BLaER1 (cell line): ENCODE measurements at regions not wholly inside any gene's neighbourhood (a gene's known extent, or its start where the extent isn't known, plus 50 kb on each side); places are given as distances from the start of the nearest gene placed in this dataset.
"Not testable (repeated sequence)": the region's sequence is repeated elsewhere in the genome, so short reads cannot be mapped to it uniquely, and the experiment has no call there.

ENCODE experiments used
- H3K27ac ChIP-seq: shearing (Covaris generic); formaldehyde crosslinking; 2 replicates; pipeline ENCODE4 v1.8.1; 2022
- H3K27me3 ChIP-seq: shearing (Covaris generic); formaldehyde crosslinking; 2 replicates; pipeline ENCODE4 v1.8.1; 2022
- H3K36me3 ChIP-seq: shearing (Covaris generic); formaldehyde crosslinking; 2 replicates; pipeline ENCODE4 v1.8.1; 2022
- H3K4me1 ChIP-seq: shearing (Covaris generic); formaldehyde crosslinking; 2 replicates; pipeline ENCODE4 v1.8.1; 2022
- H3K4me2 ChIP-seq: shearing (Covaris generic); formaldehyde crosslinking; 2 replicates; pipeline ENCODE4 v1.8.1; 2022
- H3K4me3 ChIP-seq: shearing (Covaris generic); formaldehyde crosslinking; 2 replicates; pipeline ENCODE4 v1.8.1; 2022
- H3K9ac ChIP-seq: shearing (Covaris generic); formaldehyde crosslinking; 2 replicates; pipeline ENCODE4 v1.8.1; 2022
- H3K9me3 ChIP-seq: shearing (Covaris generic); formaldehyde crosslinking; 2 replicates; pipeline ENCODE4 v1.8.1; 2022
- H4K20me1 ChIP-seq: shearing (Covaris generic); formaldehyde crosslinking; 2 replicates; pipeline ENCODE4 v1.8.1; 2022
- Cebpa-rat ChIP-seq: shearing (Covaris generic); IDR thresholded peaks from 2 replicates; pipeline ENCODE4 v1.8.1; 2022

- Histone ChIP-seq H4K20me1 (no peaks in the 10 kb centered on the region), H3K27me3 (no peaks in the 10 kb centered on the region), H3K9me3 (peaks cover 7% of the 10 kb centered on the region; the same call in 1 of the 2 replicates), H3K4me2 (peak overlapping the region; percentile 67), H3K9ac (peak overlapping the region; percentile 15; the same call in 1 of the 2 replicates), H3K4me3 (no peak overlapping the region), H3K4me1 (peaks cover 26% of the 10 kb centered on the region), H3K36me3 (no peaks in the 10 kb centered on the region), H3K27ac (no peak overlapping the region; the same call in 1 of the 2 replicates)
- no peak for TF ChIP-seq Cebpa-rat
These were observed 57.5 kb upstream of the SORCS2 start for GRCh38 chr4:7134737-7135388.

- not testable (repeated sequence) for H3K4me3 ChIP-seq, H3K36me3 ChIP-seq, H4K20me1 ChIP-seq, H3K27me3 ChIP-seq, H3K9me3 ChIP-seq, H3K27ac ChIP-seq
- Histone ChIP-seq H3K4me1 (peaks cover 34% of the 10 kb centered on the region), H3K4me2 (peak overlapping the region; percentile 67), H3K9ac (peak overlapping the region; percentile 15; the same call in 1 of the 2 replicates)
These were observed 58.3 kb upstream of the SORCS2 start for GRCh38 chr4:7133818-7134650.

DNA sequence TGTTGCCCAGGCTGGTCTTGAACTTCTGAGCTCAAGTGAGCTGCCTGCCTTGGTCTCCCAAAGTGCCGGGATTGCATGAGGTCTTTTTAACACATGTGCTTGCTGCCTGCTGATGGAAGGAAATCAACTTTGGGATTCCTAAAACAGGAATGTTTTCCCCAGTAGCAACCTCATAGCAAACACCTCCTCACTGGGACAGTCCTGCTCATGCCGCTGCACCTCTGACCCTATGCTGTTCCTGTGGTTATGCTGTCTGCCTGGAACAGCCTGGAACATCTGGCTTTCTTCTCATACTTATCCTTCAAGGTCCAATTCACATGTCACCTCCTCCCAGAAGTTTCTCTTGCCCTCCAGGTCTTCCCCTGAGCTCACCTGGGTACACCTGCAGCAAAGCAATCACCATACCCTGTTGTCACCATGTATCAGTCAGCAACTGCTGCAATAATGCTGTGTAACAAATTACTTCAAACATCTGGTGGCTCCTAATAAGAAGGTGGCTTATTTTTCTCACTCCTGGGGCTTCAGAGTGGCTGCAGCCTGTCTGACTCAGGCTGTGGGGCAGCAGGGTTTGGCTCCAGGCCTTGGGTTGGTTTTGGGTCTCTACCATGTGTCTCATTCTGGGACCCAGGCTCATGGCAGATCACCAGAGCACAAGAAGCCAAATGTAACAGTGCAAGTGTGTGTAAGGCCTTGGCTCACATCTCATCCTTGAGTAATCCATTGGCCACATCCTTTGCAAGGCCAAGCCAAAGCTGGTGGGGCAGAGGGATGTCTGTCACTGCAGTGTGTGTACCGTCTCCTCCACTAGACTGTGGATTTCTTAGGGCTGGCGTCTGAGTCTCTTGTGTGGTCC, 59.4 kb upstream of the SORCS2 start:
- no peak overlapping the region for H3K4me3 ChIP-seq
- no peak for TF ChIP-seq Cebpa-rat

DNA sequence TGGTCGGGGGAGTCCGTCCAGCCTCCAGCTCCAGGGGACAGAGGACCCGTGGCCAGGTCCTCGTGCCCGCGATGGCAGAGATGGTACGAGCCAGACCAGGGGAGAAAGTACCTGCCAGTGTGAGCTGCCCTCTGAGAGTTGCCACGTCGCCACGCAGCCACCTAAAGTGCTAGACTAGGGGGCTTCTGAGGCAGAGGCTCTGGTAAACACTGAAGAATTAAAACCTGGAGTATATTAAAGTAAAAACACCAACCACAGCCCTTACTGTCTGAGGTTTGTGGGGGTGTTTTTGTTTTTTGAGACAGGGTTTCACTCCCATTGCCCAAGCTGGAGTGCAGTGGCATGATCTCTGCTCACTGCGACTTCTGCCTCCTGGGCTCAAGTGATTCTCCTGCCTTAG, 60.1 kb upstream of the SORCS2 start:
- Histone ChIP-seq H3K27me3 (no peaks in the 10 kb centered on the region), H3K4me1 (peaks cover 52% of the 10 kb centered on the region), H3K9ac (no peak overlapping the region), H3K36me3 (no peaks in the 10 kb centered on the region), H3K4me2 (no peak overlapping the region), H3K4me3 (no peak overlapping the region), H3K27ac (no peak overlapping the region), H4K20me1 (no peaks in the 10 kb centered on the region), H3K9me3 (peaks cover 7% of the 10 kb centered on the region; the same call in 1 of the 2 replicates)
- TF ChIP-seq Cebpa-rat = no peak

More for the DNA sequence above, 59.4 kb upstream of the SORCS2 start:
- H3K4me1 ChIP-seq = peaks cover 45% of the 10 kb centered on the region
- no peaks in the 10 kb centered on the region for H4K20me1 ChIP-seq
- no peaks in the 10 kb centered on the region for H3K27me3 ChIP-seq
- no peaks in the 10 kb centered on the region for H3K36me3 ChIP-seq
- no peak overlapping the region for H3K9ac ChIP-seq
- peaks cover 7% of the 10 kb centered on the region; the same call in 1 of the 2 replicates for H3K9me3 ChIP-seq
- H3K4me2 ChIP-seq = no peak overlapping the region
- H3K27ac ChIP-seq = no peak overlapping the region

DNA sequence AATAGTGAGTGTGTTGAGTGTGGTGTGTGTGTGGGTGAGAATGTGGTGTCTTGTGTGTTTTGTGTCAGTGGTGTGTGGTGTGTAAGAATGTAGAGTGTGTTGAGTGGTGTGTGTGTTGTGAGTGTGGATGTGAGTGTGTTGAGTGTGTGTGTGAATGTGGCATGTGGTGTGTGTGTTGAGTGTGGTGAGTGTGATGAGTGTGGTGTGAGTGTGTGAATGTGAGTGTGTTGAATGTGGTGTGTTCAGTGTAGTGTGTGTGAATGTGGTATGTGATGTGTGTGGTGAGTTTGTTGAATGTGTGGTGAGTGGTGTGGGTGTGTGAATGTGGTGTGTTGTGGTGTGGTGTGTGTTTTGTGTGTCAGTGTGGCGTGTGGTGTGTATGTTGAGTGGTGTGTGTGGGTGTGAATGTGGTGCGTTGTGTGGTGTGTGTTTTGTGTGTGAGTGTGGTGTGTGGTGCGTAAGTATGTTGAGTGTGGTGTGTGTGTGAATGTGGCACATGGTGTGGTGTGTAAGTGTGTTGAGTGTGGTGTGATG, 60.8 kb upstream of the SORCS2 start:
- Histone ChIP-seq H4K20me1 (no peaks in the 10 kb centered on the region), H3K4me3 (no peak overlapping the region), H3K9me3 (peaks cover 7% of the 10 kb centered on the region; the same call in 1 of the 2 replicates), H3K27ac (no peak overlapping the region), H3K36me3 (no peaks in the 10 kb centered on the region), H3K4me1 (peaks cover 59% of the 10 kb centered on the region), H3K4me2 (no peak overlapping the region), H3K27me3 (no peaks in the 10 kb centered on the region), H3K9ac (no peak overlapping the region)
- TF ChIP-seq Cebpa-rat = no peak

GRCh38 chr4:7130621-7131211, 61.6 kb upstream of the SORCS2 start:
- H3K9me3 ChIP-seq = peaks cover 7% of the 10 kb centered on the region; the same call in 1 of the 2 replicates
- H3K4me2 ChIP-seq = 0 out of 2 replicates have a peak overlapping the region, but pooled peaks have one; percentile 94
- H4K20me1 ChIP-seq = no peaks in the 10 kb centered on the region
- no peaks in the 10 kb centered on the region for H3K27me3 ChIP-seq
- TF ChIP-seq Cebpa-rat = no peak
- H3K36me3 ChIP-seq = no peaks in the 10 kb centered on the region
- 0 out of 2 replicates have a peak overlapping the region, but pooled peaks have one; percentile 5 for H3K27ac ChIP-seq
- peaks cover 65% of the 10 kb centered on the region for H3K4me1 ChIP-seq
- no peak overlapping the region for H3K4me3 ChIP-seq
- H3K9ac ChIP-seq = no peak overlapping the region

DNA sequence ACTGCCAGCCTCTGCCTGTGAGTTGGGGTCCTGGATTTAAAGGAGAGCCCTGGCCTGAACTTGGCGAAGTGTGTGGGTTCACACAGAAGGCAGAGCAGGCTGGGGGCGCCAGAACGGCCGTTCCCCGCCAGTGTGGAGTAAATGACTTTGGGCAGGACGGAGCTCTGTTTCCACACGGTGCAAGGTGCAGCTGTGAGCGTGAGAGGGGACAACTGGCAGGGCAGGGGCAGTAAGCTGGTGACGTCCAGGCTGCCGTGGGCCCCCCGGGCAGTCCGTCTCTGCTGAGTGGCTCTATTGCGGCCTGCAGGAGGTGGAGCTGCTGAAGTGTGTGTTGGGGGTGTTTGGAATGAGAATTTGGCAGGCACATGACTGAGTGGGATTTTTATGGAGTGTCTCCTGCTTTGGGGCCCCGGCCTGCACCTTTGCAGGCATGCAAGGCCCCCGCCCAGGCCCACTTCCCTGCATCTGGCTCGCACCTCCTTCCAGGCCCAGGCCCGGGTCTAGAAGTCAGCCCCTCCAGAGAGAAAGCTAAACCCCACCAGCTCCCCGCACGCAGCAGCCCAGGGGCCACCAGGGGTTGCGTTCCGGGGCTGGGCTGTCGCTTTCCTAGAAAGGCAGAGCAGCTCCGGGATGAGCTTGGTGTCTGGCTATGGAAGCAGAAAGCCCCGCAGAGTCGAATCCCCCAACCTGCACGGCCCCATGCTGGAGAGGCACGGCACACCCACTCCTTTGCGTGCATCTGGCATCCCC, 62.2 kb upstream of the GRPEL1 start:
- Histone ChIP-seq H3K27ac (peak overlapping the region; percentile 5), H3K9me3 (peaks cover 7% of the 10 kb centered on the region; the same call in 1 of the 2 replicates), H3K27me3 (no peaks in the 10 kb centered on the region), H3K4me3 (no peak overlapping the region), H4K20me1 (no peaks in the 10 kb centered on the region), H3K4me1 (peaks cover 65% of the 10 kb centered on the region), H3K36me3 (no peaks in the 10 kb centered on the region), H3K9ac (peak overlapping the region; percentile 29; the same call in 1 of the 2 replicates), H3K4me2 (peak overlapping the region; percentile 94)
- no peak for TF ChIP-seq Cebpa-rat

GRCh38 chr4:7128644-7129043, 60.8 kb upstream of the GRPEL1 start:
- TF ChIP-seq Cebpa-rat = no peak
- no peaks in the 10 kb centered on the region for H4K20me1 ChIP-seq
- H3K9ac ChIP-seq = no peak overlapping the region
- no peaks in the 10 kb centered on the region for H3K27me3 ChIP-seq
- H3K4me2 ChIP-seq = peak overlapping the region; percentile 94
- H3K9me3 ChIP-seq = peaks cover 7% of the 10 kb centered on the region; the same call in 1 of the 2 replicates
- no peak overlapping the region for H3K4me3 ChIP-seq
- H3K4me1 ChIP-seq = peaks cover 64% of the 10 kb centered on the region
- no peak overlapping the region for H3K27ac ChIP-seq
- no peaks in the 10 kb centered on the region for H3K36me3 ChIP-seq
